NCI-H345 treated with DMSO at 0.1 percent for 48 hours (cell line): ENCODE measurements at regions not wholly inside any gene's neighbourhood (a gene's known extent, or its start where the extent isn't known, plus 50 kb on each side); places are given as distances from the start of the nearest gene placed in this dataset.
A peak's percentile ranks its signal among the peaks of the same experiment; 100 is the strongest.
"Not testable (repeated sequence)": the region's sequence is repeated elsewhere in the genome, so short reads cannot be mapped to it uniquely, and the experiment has no call there.

Experiments
- DNase-seq: peaks from one replicate; lab custom pipeline; 2025; ENCODE audit not compliant: unreplicated experiment; lab: John Stamatoyannopoulos, UW

DNA sequence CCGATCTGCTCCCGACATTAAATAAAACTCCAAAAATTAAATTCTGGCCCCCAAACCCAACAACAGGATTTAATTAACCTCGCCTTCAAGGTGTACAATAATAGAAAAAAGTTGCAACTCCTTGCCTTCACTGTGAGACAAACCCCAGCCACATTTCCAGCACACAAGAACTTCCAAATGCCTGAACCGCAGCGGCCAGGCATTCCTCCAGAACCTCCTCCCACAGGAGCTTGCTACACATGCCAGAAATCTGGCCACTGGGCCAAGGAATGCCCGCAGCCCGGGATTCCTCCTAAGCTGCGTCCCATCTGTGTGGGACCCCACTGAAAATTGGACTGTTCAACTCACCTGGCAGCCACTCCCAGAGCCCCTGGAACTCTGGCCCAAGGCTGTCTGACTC, 88.2 kb upstream of the TRIB2 start:
- DNase-seq, result not testable (repeated sequence)

DNA sequence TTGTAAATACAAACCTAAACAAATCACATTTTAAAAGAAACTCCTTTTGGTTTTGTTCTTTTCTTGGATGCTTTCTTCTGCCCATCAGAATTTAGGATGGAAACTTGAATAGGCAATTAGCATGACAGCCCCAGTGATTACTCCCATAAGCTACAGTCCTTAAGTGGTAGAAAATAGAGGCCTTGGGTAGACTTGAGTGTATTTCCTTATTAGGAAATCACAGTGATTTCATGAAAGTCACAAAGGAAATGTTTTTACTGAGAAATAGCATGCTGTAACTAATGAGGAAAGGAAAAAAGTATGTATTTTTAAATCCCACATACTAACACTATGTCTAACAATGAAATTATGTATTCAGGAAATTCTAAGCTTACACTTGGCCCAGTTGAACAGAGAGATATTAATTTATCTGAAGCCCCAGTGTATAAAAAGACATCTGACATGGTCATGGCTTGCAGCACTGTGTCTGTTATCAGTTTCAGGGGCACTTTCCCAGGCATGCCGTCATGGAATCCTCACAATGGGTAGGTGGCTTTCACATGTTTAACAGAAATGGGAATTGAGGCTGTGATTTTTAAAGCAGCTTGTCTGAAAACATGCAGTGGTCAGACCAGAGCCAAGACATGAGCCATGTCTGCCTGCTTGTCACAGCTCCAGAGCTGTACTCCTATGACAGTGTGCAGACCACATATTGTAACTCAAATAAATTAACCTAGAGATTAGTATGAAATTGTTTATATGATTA, 79.7 kb upstream of the TRIB2 start:
- DNase-seq, result no peak

DNA sequence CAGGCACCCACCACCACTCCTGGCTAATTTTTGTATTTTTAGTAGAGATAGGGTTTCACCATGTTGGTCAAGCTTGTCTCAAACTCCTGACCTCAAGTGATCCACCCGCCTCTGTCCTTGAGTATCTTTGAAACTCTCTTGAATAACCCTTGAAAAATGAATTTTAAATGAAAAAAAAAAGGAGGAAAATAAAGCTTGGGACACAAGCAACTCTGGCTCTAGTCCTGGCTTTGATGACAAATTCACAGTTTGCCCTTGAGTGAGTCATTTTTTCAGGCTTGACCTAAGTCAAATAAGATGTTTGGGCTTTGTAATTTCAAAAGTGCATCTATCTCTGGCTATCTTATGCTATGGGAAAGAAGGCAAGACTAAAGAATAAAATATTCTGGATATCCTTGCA, 79.0 kb upstream of the TRIB2 start:
- DNase-seq, result no peak

DNA sequence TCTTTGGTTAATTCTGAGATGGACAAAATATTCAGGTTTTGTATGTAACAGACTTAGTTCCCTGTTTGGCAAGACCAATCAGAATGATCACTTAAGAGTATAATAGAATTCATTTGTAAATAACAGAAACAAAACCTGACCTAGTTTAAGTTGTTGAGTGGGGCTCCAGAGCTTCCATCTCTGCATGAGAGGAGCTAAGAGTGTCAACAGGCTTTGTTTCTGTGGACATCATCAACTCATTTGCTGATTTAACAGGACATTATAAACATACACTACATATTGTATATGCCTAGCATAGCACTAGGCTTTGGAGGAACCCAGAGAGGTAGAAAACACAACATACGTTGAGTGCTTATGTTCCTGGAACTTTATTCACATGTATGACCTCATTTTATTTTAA, 75.3 kb upstream of the TRIB2 start:
- peak; percentile 40 for DNase-seq

DNA sequence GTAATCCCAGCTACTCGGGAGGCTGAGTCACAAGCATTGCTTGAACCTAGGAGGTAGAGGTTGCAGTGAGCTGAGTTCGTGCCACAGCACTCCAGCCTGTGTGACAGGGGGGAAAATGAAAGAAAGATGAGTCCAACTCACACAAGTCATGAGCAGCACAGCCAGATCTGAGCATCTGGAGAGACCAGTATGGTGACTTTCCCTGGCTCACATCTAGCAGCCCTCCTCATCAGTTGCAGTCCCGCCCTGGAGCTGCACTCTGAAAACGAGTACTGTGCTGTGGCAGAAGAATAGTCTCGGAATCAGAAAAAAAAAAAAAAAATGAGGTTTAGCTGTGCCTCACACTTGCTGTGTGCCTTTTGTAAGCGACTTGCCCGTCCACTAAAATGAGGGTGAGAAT, 74.4 kb upstream of the TRIB2 start:
- DNase-seq, result no peak

DNA sequence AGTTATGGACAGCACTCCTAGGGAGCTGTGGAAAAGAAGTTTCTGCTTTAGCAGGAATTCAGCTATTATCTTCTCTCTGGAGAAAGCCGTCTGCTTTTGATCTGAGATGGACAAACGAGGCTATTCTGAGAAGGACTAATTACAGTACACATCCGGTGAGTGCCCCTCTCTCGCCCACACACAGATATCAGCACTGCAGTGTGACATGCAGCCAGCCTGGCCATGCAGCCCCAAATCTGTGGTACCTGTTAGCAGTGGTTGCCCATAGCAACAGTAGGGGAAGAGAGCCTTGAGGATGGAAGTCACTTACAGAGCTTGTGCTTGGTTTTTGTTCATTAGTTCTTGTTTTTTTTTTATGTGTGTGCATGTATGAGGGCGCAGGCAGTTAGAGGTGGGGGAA, 73.9 kb upstream of the TRIB2 start:
- DNase-seq, result no peak

DNA sequence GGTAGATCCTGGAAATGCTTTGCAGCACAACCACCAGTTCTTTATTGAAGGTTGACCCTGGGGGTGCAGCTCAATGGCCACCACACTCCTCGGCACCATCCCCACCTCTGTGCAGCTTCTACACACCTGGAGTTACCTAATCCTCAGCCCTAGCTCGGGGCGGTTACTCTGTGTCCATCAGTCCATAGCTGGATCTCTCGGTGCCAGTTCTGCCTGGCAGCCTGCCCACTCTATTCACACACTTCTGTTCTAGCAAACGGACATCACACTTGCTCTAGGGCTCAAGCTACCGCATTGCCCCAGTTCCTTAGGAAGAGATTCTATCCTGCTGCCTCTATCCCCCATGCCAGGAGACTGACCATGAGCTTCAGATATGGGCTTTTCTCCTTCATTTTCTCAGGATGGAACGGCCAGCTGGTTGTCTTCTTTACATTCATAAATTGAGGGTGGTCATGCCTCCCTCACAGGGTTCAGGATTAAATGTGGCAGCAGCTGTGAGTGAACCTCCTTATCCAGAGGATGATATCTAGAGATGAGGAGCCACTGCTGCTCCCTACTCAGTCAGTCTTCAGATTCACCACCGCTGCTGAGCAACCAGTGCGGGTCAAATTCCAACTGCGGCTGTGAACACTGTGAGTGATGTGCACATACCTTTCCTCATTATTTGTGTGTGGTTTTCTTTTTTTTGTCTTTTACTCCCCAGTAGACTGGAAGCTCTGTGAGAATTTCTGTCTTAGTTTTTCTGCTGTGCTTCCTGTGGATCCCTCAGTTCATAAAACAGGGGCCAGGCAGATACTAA, 66.9 kb upstream of the TRIB2 start:
- DNase-seq, result no peak

DNA sequence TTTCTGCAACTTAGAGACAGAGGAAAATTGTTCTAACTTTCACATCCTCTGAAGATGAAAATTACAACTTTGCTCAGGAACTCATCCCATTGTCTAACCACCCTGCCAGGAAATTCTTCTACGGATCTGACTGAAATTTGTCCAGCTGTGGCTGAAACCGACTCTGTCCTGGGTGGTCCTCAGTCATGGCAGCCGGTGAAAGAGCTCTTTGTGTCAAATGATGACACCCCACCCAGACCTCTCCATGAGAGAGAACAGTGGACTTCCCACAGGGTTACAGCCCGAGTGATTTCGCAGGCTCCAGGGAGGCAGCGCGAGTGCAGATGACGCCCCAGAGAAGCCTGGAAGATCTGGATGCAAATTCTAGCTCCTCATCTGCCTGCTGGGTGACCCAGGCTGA, 65.1 kb upstream of the TRIB2 start:
- no peak for DNase-seq

DNA sequence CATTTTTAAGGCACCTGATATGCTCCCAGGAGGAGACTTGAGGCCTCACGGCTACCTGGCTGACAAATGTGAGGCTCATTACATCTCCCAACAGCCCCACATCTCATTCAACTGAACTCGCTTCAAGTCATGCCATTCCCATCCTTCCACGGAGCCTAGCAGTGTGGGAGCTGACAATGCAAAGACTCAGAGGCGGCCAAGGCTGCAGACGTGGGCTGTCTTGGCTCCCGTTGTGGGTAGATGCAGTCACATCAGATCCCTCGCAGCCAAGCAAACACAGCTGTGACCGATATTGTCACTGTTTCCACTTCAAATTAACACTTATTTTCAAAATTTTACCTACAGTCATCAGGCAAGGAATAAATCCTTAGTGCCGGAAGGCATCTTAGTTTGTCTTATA, 64.0 kb upstream of the TRIB2 start:
- DNase-seq, result no peak

DNA sequence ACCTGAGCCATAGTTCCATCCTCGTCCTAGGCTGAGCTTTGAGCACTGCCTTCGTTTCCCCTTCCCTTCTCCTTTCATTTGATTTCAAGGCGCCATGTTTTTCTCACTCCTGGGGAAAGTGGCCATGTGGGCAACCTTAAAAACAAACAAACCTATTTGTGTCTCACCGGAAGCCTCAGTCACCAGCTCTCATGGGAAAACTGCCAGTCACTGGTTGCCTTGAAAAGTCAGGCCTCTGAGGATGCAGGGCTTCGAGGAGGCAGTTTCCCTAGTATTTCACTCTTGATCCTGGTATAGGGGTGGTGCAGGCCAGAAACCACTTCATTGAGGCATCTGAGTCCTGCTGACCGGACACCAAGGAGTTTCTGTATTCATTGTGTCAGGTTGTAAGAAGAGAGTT, 59.2 kb upstream of the TRIB2 start:
- no peak for DNase-seq

DNA sequence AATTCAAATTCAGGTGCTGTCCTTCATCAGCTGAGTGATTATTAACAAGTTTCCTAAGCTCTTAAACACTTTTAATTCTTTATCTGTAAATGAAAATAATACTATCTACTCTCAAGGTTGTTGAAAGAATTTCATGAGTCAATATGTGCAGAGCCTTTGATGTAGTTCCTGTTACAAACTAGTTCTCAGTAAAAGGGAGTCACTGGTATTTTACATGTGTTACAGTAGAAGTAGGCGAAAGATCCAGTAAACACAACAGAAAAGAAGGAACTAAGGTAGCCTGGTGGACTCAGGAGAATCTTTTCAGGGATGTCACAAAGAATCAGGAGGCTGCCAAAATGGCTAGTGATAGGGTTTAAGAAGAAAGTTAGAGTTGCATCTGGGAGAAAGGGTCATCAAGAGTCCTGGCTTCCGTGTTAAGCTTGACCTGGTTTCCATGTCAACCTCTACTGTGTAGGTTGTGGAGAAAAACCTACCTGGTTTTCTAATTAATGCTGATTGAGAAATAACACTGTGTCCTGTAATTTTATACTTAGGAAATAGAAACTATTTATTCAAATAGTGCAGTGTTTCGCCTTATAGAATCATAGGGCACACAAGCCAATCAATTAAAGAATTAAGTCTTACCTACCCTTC, 58.3 kb upstream of the TRIB2 start:
- no peak for DNase-seq

DNA sequence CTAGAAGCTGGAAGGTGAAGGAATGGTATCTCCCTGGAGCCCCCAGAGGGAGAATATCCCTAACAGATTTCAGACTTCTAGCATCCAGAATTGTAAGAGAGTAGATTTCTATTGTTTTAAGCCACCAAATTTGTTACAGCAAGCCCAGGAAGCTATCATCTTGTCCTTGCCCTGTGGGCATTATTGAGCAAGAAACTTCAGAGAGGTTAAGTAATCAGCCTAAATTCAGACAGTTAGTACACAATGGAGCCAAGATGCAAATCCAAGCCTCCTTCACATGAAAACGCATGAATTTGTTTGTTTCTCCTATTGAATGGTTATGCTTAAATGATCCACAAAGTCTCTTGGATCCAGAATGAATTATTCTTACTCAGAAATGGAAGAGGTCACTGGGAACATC, 55.2 kb upstream of the TRIB2 start:
- no peak for DNase-seq

DNA sequence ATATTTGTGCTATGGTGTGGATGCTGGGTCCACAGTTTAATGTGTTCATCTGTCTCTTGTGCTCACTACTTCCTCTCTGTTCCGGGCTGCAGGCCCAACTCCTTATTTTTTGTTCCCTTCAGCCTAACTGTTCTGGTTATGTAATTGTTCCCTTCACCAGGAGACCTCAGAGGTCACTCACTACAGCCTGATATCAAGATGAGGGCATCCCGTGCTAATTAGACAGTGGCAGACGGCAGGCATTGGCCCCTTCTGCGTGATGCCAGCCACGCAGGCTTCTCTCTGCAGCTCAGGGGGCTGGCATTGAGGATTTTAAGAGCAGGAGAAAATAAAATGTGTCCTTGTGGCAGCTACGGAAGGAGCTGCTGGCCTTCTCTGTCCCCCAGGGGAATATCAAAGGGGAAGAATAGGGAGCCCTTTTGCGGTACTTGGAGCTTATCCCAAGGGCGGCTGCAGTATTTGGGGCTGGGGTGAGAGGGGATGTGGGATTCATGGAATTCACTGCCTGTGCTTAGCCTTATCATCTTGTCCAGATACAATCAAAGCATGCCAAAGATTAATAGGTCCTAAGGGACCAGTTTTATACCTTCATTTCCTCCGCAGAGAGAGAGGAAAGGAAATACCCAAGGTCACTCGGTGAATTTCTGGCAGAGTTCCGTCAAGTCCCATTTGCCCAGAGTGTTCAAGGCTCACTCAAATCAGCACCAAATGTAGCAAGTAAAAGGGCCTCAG, 53.3 kb upstream of the TRIB2 start:
- DNase-seq, result no peak

DNA sequence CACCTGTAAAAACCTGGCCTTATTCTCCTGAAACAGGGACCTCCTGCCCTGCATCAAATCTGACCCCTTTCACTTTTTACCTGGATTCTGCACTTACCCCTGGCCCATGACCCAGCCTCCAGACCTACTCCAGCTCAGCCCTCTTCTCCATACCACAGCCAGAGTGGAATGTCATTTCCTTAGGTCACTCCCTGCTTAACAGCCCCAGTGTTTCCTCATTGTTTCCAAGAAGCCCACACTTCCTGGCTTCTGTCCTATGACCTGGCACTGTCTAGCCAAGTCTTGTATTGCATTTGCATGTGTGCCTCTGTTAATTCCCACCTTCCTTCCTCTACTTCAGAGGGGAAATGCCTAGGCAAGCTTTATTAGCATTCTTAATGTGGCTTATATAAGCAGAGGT, 51.4 kb upstream of the TRIB2 start:
- no peak for DNase-seq

DNA sequence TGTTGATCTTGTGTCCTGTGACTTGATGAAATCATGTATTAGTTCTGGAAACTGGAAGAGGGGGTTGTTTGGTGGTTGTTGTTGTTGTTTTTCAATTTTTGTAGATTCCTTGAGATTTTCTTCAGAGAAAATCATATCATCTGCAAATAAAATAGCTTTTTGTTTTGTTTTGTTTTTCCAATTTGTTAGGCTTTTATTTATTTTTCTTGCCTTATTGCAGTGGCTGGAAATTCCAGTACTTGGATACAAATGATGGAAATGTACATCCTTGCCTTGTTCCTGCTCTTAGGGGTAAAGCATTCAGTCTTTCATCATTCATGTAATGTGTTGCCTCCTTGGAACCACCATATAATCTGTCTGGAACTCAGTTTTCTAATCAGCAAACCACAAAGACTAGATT, 50.3 kb upstream of the TRIB2 start:
- no peak for DNase-seq
